Endothelial cell of umbilical vein (primary cell): ENCODE measurements at regions not wholly inside any gene's neighbourhood (a gene's known extent, or its start where the extent isn't known, plus 50 kb on each side); places are given as distances from the start of the nearest gene placed in this dataset.

ENCODE experiments used
- BruUV-seq: library from RNA; stranded (reverse); fragments of 400-500 nt; replicated peaks from 2 replicates; lab custom pipeline; 2021; lab: Mats Ljungman, UMichigan
- CTCF ChIA-PET: fragments of 300-600, 350-600 bp; sonication (Branson Sonifier 250); formaldehyde crosslinking; loops from one replicate; lab custom pipeline; 2021; ENCODE audit warnings: antibody characterized with exemption, inconsistent platforms; lab: Charles Lee
- POLR2A ChIA-PET: fragments of 300-600, 350-600 bp; sonication (Branson Sonifier 250); formaldehyde crosslinking; loops from one replicate; lab custom pipeline; 2021; ENCODE audit warnings: antibody characterized with exemption, inconsistent platforms; lab: Charles Lee
- DNase-seq: peaks from one replicate; pipeline ENCODE4 v3.0.0-alpha.2; 2011; ENCODE audit warnings: low read depth, low spot score
- FAIRE-seq: peaks from 2 replicates; lab custom pipeline; 2011; peaks lifted over from hg19 to GRCh38; lab: Jason Lieb, UNC
- H2AFZ ChIP-seq: 2 replicates; pipeline ENCODE4 v1.6.0; 2012; ENCODE audit warnings: low read depth, low read length, control low read depth, inconsistent platforms
- H3K27ac ChIP-seq: 2 replicates; pipeline ENCODE4 v1.5.1; 2011; ENCODE audit warnings: low read depth, mild to moderate bottlenecking, control low read depth, low read length, moderate library complexity; ENCODE audit not compliant: insufficient read depth
- H3K27me3 ChIP-seq, 2 experiments: 2 replicates each; pipeline versions ENCODE4 v1.6.0 to v1.6.1; 2011; ENCODE audit warnings: low read length in 2 of 2, mixed read lengths in 1 of 2; ENCODE audit not compliant: control insufficient read depth in 2 of 2, insufficient read depth in 2 of 2
- H3K36me3 ChIP-seq, 2 experiments: 2 replicates in 1 of 2; 3 replicates in 1 of 2; pipeline ENCODE4 v1.5.1; 2011; ENCODE audit warnings: low read length in 2 of 2, mild to moderate bottlenecking in 1 of 2, moderate library complexity in 1 of 2; ENCODE audit not compliant: control insufficient read depth in 2 of 2, insufficient read depth in 2 of 2; ENCODE audit errors: extremely low read depth in 1 of 2
- H3K4me1 ChIP-seq: 3 replicates; pipeline ENCODE4 v1.5.1; 2011; ENCODE audit warnings: mild to moderate bottlenecking, low read length; ENCODE audit not compliant: control insufficient read depth, insufficient read depth; ENCODE audit errors: extremely low read depth
- H3K4me2 ChIP-seq: 2 replicates; pipeline ENCODE4 v1.6.1; 2011; ENCODE audit warnings: low read length, control low read depth, mixed read lengths; ENCODE audit not compliant: insufficient read depth
- H3K4me3 ChIP-seq, 3 experiments: fragments of 200-600 bp in 1 of 3; sonication (generic), shearing (Covaris generic) in 1 of 3; replicated peaks in 1 of 3; 2 replicates each; pipeline ENCODE4 v1.5.1; 2011 to 2016; ENCODE audit warnings: control low read depth in 3 of 3, low read length in 3 of 3, mild to moderate bottlenecking in 2 of 3, inconsistent platforms in 1 of 3, low read depth in 1 of 3, moderate library complexity in 1 of 3; ENCODE audit not compliant: insufficient read depth in 1 of 3
- H3K79me2 ChIP-seq: 2 replicates; pipeline ENCODE4 v1.6.0; 2012; ENCODE audit warnings: low read length, inconsistent platforms; ENCODE audit not compliant: control insufficient read depth, insufficient read depth
- H3K9ac ChIP-seq: replicated peaks from 2 replicates; pipeline ENCODE3; 2011; ENCODE audit warnings: low read length, control low read depth; ENCODE audit not compliant: insufficient read depth; ENCODE audit errors: extremely low read depth
- H3K9me1 ChIP-seq: replicated peaks from 3 replicates; pipeline ENCODE4 v1.6.0; 2011; ENCODE audit warnings: mild to moderate bottlenecking, low read length; ENCODE audit not compliant: control insufficient read depth, insufficient read depth; ENCODE audit errors: extremely low read depth
- H3K9me3 ChIP-seq: replicated peaks from 2 replicates; pipeline ENCODE4 v1.5.1; 2012; ENCODE audit warnings: low read length, inconsistent platforms; ENCODE audit not compliant: control insufficient read depth, insufficient read depth
- H4K20me1 ChIP-seq: replicated peaks from 2 replicates; pipeline ENCODE3; 2011; ENCODE audit warnings: mild to moderate bottlenecking, low read length; ENCODE audit not compliant: control insufficient read depth, insufficient read depth; ENCODE audit errors: extremely low read depth
- EZH2 ChIP-seq: IDR thresholded peaks from 2 replicates; pipeline ENCODE4 v1.6.1; 2012; ENCODE audit warnings: borderline replicate concordance, low read depth, mild to moderate bottlenecking, moderate library complexity, low read length, inconsistent platforms; ENCODE audit not compliant: severe bottlenecking
- FOS ChIP-seq: IDR thresholded peaks from 2 replicates; pipeline ENCODE4 v1.6.1; 2011; ENCODE audit warnings: mild to moderate bottlenecking, low read length, moderate library complexity, borderline replicate concordance; ENCODE audit not compliant: insufficient read depth
- GATA2 ChIP-seq: IDR thresholded peaks from 2 replicates; pipeline ENCODE4 v1.7.0; 2011; ENCODE audit warnings: low read depth, mild to moderate bottlenecking, moderate library complexity, mixed read lengths, low read length; ENCODE audit not compliant: insufficient read length, insufficient read depth
- JUN ChIP-seq: IDR thresholded peaks from 2 replicates; pipeline ENCODE4 v1.6.1; 2011; ENCODE audit warnings: borderline replicate concordance, low read depth; ENCODE audit not compliant: insufficient read length, insufficient read depth
- MYC ChIP-seq: IDR thresholded peaks from one replicate; pipeline ENCODE4 v1.6.1; 2011; ENCODE audit warnings: mild to moderate bottlenecking, low read depth, low read length
- POLR2A ChIP-seq: IDR thresholded peaks from 2 replicates; pipeline ENCODE4 v1.6.1; 2012; ENCODE audit warnings: low read depth, mild to moderate bottlenecking, control low read depth, low read length
- POLR2AphosphoS5 ChIP-seq: IDR thresholded peaks from 2 replicates; pipeline ENCODE4 v1.6.1; 2012; ENCODE audit warnings: low read depth, mild to moderate bottlenecking, control low read depth, low read length, moderate library complexity; ENCODE audit not compliant: insufficient read depth
- dilution Hi-C: fragments of 300-500 bp; cut with MboI; formaldehyde crosslinking; loops from one replicate; pipeline ENCODE4 v1.15.0; 2019; ENCODE audit warnings: low sequenced_read_pairs; ENCODE audit not compliant: extremely low pct_ligation_motif_present
- intact Hi-C: fragments of 100-400 bp; cut with micrococcal nuclease; formaldehyde crosslinking; loops from one replicate; pipeline ENCODE4 v1.10.0; 2022
- TF ChIP-seq, protein P1 (sequence below): IDR thresholded peaks from 2 replicates; pipeline ENCODE4 v1.6.1; 2011; ENCODE audit not compliant: insufficient read depth, insufficient read length
- TF ChIP-seq, protein P2 (sequence below), 2 donors: IDR thresholded peaks; 1 replicate in 1 of 2; 2 replicates in 1 of 2; pipeline ENCODE4 v1.5.1; 2011; ENCODE audit warnings: low read length in 2 of 2, mild to moderate bottlenecking in 2 of 2, moderate library complexity in 2 of 2, control low read depth in 1 of 2, inconsistent platforms in 1 of 2, low read depth in 1 of 2; ENCODE audit not compliant: insufficient read depth in 1 of 2; ENCODE audit errors: extremely low read depth in 1 of 2

DNA sequence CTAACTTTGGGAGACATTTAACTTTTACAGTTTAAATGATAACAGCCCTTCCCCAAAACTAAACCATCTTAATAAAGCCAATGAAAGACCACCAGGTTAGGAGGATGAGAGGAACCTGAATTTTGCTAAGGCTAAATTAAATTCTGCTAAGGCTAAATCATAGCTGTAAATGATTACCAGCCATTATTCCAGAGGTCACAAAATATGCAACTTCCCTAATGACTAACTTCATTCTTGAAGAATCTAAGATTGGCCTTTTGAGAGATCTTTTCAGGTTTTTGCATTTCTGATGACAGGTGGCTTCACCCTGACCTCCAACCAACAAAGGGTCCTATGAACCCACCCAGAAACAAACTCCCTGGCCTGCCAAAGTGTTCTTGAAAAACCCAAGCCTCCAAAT lies 373.3 kb downstream of the IPMK start:
- no peaks in the 10 kb centered on the region for H3K4me1 ChIP-seq
- H3K9me1 ChIP-seq: no peaks in the 10 kb centered on the region
- no peaks in the 10 kb centered on the region for H4K20me1 ChIP-seq
- no peak overlapping the region for H3K27ac ChIP-seq
- H3K36me3 ChIP-seq: no peaks in the 10 kb centered on the region
- no peaks in the 10 kb centered on the region for H3K27me3 ChIP-seq
- BruUV-seq: no TSS peak
- no peaks in the 10 kb centered on the region for H3K9me3 ChIP-seq
- dilution Hi-C loops: no loop called here
- intact Hi-C loops: no loop called here
- CTCF ChIA-PET: no interaction called here
- H2AFZ ChIP-seq: no peak overlapping the region
- H3K79me2 ChIP-seq: no peaks in the 10 kb centered on the region
- POLR2A ChIA-PET: no interaction called here
- DNase-seq (no peak), FAIRE-seq (no peak)
- no peak overlapping the region for H3K4me2 ChIP-seq
- no peak overlapping the region for H3K4me3 ChIP-seq
- no peak overlapping the region for H3K9ac ChIP-seq
- TF ChIP-seq GATA2: no peak

DNA sequence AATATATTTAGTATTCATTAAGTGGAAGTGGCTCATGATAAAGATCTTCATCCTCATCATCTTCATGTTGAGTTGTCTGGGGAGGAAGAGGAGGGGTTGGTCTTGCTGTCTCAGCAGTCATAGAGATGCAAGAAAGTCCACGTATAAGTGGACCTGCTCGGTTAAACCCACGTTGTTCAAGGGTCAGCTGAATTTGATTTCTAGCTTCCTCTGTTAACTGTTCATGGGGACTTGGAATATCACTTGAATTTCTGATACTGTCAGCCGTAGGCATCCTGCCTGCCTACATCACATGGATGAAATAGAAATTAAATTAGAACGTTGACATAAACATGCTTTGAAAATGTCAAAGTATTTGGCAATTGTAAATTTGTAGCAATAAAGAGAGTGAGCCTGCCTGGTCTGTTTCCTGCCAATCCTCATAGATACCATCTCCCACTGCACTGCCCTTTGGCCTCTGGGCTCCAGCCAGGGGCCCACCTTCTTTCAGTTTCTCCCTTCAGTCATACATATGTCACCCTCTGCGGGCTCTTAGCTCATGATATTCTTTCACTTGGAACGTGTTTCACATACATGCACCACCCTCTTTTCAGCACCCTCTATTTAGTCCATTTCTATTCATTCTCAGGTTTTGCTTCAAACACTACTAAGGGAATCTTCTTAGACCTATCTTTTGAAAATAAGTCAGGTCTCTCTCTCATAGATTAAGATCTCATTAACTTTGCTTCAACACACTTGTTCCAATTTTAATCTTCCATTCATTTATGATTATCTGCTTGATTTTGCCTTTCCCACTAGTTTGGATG lies 376.3 kb downstream of the IPMK start:
- Histone ChIP-seq H3K4me2 (no peak overlapping the region), H3K79me2 (no peaks in the 10 kb centered on the region), H3K27me3 (no peaks in the 10 kb centered on the region), H3K4me3 (no peak overlapping the region), H3K9ac (no peak overlapping the region), H3K4me1 (no peaks in the 10 kb centered on the region), H3K27ac (no peak overlapping the region), H4K20me1 (no peaks in the 10 kb centered on the region), H3K9me3 (no peaks in the 10 kb centered on the region), H3K36me3 (no peaks in the 10 kb centered on the region), H2AFZ (no peak overlapping the region), H3K9me1 (no peaks in the 10 kb centered on the region)
- dilution Hi-C loops (no loop called here), intact Hi-C loops (no loop called here)
- DNase-seq (no peak), FAIRE-seq (no peak)
- TF ChIP-seq, protein P1, sequence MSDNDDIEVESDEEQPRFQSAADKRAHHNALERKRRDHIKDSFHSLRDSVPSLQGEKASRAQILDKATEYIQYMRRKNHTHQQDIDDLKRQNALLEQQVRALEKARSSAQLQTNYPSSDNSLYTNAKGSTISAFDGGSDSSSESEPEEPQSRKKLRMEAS: no peak
- TF ChIP-seq GATA2: no peak
- TF ChIP-seq EZH2: no peak
- TF ChIP-seq, protein P2, sequence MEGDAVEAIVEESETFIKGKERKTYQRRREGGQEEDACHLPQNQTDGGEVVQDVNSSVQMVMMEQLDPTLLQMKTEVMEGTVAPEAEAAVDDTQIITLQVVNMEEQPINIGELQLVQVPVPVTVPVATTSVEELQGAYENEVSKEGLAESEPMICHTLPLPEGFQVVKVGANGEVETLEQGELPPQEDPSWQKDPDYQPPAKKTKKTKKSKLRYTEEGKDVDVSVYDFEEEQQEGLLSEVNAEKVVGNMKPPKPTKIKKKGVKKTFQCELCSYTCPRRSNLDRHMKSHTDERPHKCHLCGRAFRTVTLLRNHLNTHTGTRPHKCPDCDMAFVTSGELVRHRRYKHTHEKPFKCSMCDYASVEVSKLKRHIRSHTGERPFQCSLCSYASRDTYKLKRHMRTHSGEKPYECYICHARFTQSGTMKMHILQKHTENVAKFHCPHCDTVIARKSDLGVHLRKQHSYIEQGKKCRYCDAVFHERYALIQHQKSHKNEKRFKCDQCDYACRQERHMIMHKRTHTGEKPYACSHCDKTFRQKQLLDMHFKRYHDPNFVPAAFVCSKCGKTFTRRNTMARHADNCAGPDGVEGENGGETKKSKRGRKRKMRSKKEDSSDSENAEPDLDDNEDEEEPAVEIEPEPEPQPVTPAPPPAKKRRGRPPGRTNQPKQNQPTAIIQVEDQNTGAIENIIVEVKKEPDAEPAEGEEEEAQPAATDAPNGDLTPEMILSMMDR (IDR thresholded peaks at IDR 0.05; ENCODE audit: extremely low read depth in 1 of 2, insufficient read depth in 1 of 2, low read depth in 1 of 2, low read length in 2 of 2): no peak
- TF ChIP-seq POLR2AphosphoS5: no peak
- TF ChIP-seq FOS: no peak
- TF ChIP-seq JUN: no peak
- TF ChIP-seq MYC: no peak
- TF ChIP-seq POLR2A: no peak
- no TSS peak for BruUV-seq
- CTCF ChIA-PET: no interaction called here
- POLR2A ChIA-PET: no interaction called here
